Memory B cell (primary cell): ENCODE measurements at regions not wholly inside any gene's neighbourhood (a gene's known extent, or its start where the extent isn't known, plus 50 kb on each side); places are given as distances from the start of the nearest gene placed in this dataset.
A peak's percentile ranks its signal among the peaks of the same experiment; 100 is the strongest.
"Not testable (repeated sequence)": the region's sequence is repeated elsewhere in the genome, so short reads cannot be mapped to it uniquely, and the experiment has no call there.

ENCODE experiments used
- ATAC-seq: fragments of 150-1000 bp; cut with Tn5 transposase; 2 replicates; pipeline ENCODE4 v1.10.0; 2021; ENCODE audit warnings: low read depth, mild to moderate bottlenecking, moderate library complexity
- DNase-seq, 2 donors: peaks; one replicate each; pipeline ENCODE4 v3.0.0; 2022; ENCODE audit warnings: low spot score in 2 of 2
- H3K27ac Mint-ChIP-seq: one replicate; pipeline ENCODE4 v1.8.0; 2022; ENCODE audit warnings: mild to moderate bottlenecking, moderate library complexity, mixed read lengths
- H3K27me3 Mint-ChIP-seq: one replicate; pipeline ENCODE4 v1.8.0; 2022; ENCODE audit warnings: mixed read lengths
- H3K36me3 Mint-ChIP-seq: one replicate; pipeline ENCODE4 v1.8.0; 2022; ENCODE audit warnings: mild to moderate bottlenecking, mixed read lengths
- H3K4me1 Mint-ChIP-seq: one replicate; pipeline ENCODE4 v1.8.0; 2022; ENCODE audit warnings: mixed read lengths
- H3K4me3 Mint-ChIP-seq: one replicate; pipeline ENCODE4 v1.8.0; 2022; ENCODE audit warnings: mild to moderate bottlenecking, moderate library complexity, mixed read lengths
- H3K9me3 Mint-ChIP-seq: one replicate; pipeline ENCODE4 v1.8.0; 2022; ENCODE audit warnings: mixed read lengths

GRCh38 chr7:152594801-152595200 lies 81.1 kb downstream of the XRCC2 start:
- ATAC-seq (no peak), DNase-seq (no peak)
- no peak overlapping the region for H3K27ac Mint-ChIP-seq
- H3K9me3 Mint-ChIP-seq, result no peaks in the 10 kb centered on the region
- no peak overlapping the region for H3K4me3 Mint-ChIP-seq
- H3K27me3 Mint-ChIP-seq, result peaks cover 8% of the 10 kb centered on the region
- peaks cover 2% of the 10 kb centered on the region for H3K4me1 Mint-ChIP-seq
- no peaks in the 10 kb centered on the region for H3K36me3 Mint-ChIP-seq

GRCh38 chr7:152591976-152592375 lies 84.0 kb downstream of the XRCC2 start:
- Mint-ChIP-seq H3K27ac (no peak overlapping the region), H3K4me3 (no peak overlapping the region), H3K9me3 (peaks cover 2% of the 10 kb centered on the region), H3K36me3 (peaks cover 2% of the 10 kb centered on the region), H3K27me3 (peaks cover 3% of the 10 kb centered on the region), H3K4me1 (no peaks in the 10 kb centered on the region)
- ATAC-seq (no peak), DNase-seq (no peak)

- H3K27ac Mint-ChIP-seq, result no peak overlapping the region
- no peaks in the 10 kb centered on the region for H3K4me1 Mint-ChIP-seq
- no peak for ATAC-seq
- H3K27me3 Mint-ChIP-seq, result no peaks in the 10 kb centered on the region
- H3K9me3 Mint-ChIP-seq, result peaks cover 2% of the 10 kb centered on the region
- DNase-seq, result no peak
- peaks cover 2% of the 10 kb centered on the region for H3K36me3 Mint-ChIP-seq
- no peak overlapping the region for H3K4me3 Mint-ChIP-seq
Measured at GRCh38 chr7:152590481-152590880, 85.5 kb downstream of the XRCC2 start.

GRCh38 chr7:152589821-152590220 lies 86.1 kb downstream of the XRCC2 start:
- not testable (repeated sequence) for H3K27me3 Mint-ChIP-seq, H3K4me1 Mint-ChIP-seq, H3K36me3 Mint-ChIP-seq, H3K4me3 Mint-ChIP-seq, H3K27ac Mint-ChIP-seq, ATAC-seq, H3K9me3 Mint-ChIP-seq, DNase-seq

- no peak overlapping the region for H3K4me3 Mint-ChIP-seq
- no peak for DNase-seq
- peaks cover 2% of the 10 kb centered on the region for H3K36me3 Mint-ChIP-seq
Measured at GRCh38 chr7:152588350-152588749, 87.6 kb downstream of the XRCC2 start.

GRCh38 chr7:152587366-152587765 lies 88.6 kb downstream of the XRCC2 start:
- ATAC-seq, result no peak
- H3K4me1 Mint-ChIP-seq, result no peaks in the 10 kb centered on the region
- DNase-seq, result no peak
- no peak overlapping the region for H3K27ac Mint-ChIP-seq
- peaks cover 2% of the 10 kb centered on the region for H3K9me3 Mint-ChIP-seq
- H3K27me3 Mint-ChIP-seq, result no peaks in the 10 kb centered on the region
- H3K4me3 Mint-ChIP-seq, result no peak overlapping the region
- peaks cover 2% of the 10 kb centered on the region for H3K36me3 Mint-ChIP-seq

More at GRCh38 chr7:152588350-152588749, 87.6 kb downstream of the XRCC2 start:
- H3K27ac Mint-ChIP-seq, result no peak overlapping the region
- H3K27me3 Mint-ChIP-seq, result no peaks in the 10 kb centered on the region
- no peak for ATAC-seq
- no peaks in the 10 kb centered on the region for H3K4me1 Mint-ChIP-seq
- H3K9me3 Mint-ChIP-seq, result peaks cover 2% of the 10 kb centered on the region

- Mint-ChIP-seq H3K4me3 (no peak overlapping the region), H3K9me3 (peaks cover 2% of the 10 kb centered on the region), H3K36me3 (peaks cover 2% of the 10 kb centered on the region), H3K27me3 (peaks cover 3% of the 10 kb centered on the region), H3K4me1 (no peaks in the 10 kb centered on the region), H3K27ac (no peak overlapping the region)
- DNase-seq, result no peak
- no peak for ATAC-seq
Measured at GRCh38 chr7:152583006-152583405, 92.9 kb downstream of the XRCC2 start.

GRCh38 chr7:152579070-152579469 lies 96.9 kb downstream of the XRCC2 start:
- Mint-ChIP-seq H3K27ac (no peak overlapping the region), H3K36me3 (no peaks in the 10 kb centered on the region), H3K4me1 (peaks cover 4% of the 10 kb centered on the region), H3K4me3 (no peak overlapping the region), H3K27me3 (peaks cover 6% of the 10 kb centered on the region), H3K9me3 (no peaks in the 10 kb centered on the region)
- ATAC-seq (no peak), DNase-seq (no peak)

- ATAC-seq (no peak), DNase-seq (no peak)
- H3K27me3 Mint-ChIP-seq, result peaks cover 10% of the 10 kb centered on the region
- H3K27ac Mint-ChIP-seq, result no peak overlapping the region
- H3K36me3 Mint-ChIP-seq, result no peaks in the 10 kb centered on the region
- no peak overlapping the region for H3K4me3 Mint-ChIP-seq
- H3K4me1 Mint-ChIP-seq, result peaks cover 4% of the 10 kb centered on the region
- H3K9me3 Mint-ChIP-seq, result no peaks in the 10 kb centered on the region
Measured at GRCh38 chr7:152577339-152577738, 98.6 kb downstream of the XRCC2 start.

GRCh38 chr7:152574892-152575548 lies 100.9 kb downstream of the XRCC2 start:
- H3K27me3 Mint-ChIP-seq, result peaks cover 8% of the 10 kb centered on the region
- H3K4me3 Mint-ChIP-seq, result peak overlapping the region; percentile 59
- H3K4me1 Mint-ChIP-seq, result peaks cover 4% of the 10 kb centered on the region
- DNase-seq (no peak), ATAC-seq (peak; percentile 72)
- H3K36me3 Mint-ChIP-seq, result no peaks in the 10 kb centered on the region
- no peak overlapping the region for H3K27ac Mint-ChIP-seq
- H3K9me3 Mint-ChIP-seq, result no peaks in the 10 kb centered on the region

- not testable (repeated sequence) for ATAC-seq, DNase-seq, H3K4me1 Mint-ChIP-seq, H3K9me3 Mint-ChIP-seq, H3K27ac Mint-ChIP-seq, H3K4me3 Mint-ChIP-seq, H3K36me3 Mint-ChIP-seq, H3K27me3 Mint-ChIP-seq
Measured at GRCh38 chr7:152573186-152573585, 102.8 kb downstream of the XRCC2 start.

GRCh38 chr7:152572101-152572500 lies 103.8 kb downstream of the XRCC2 start:
- H3K4me3 Mint-ChIP-seq, result no peak overlapping the region
- no peaks in the 10 kb centered on the region for H3K9me3 Mint-ChIP-seq
- peaks cover 4% of the 10 kb centered on the region for H3K4me1 Mint-ChIP-seq
- ATAC-seq (no peak), DNase-seq (no peak)
- H3K36me3 Mint-ChIP-seq, result no peaks in the 10 kb centered on the region
- no peak overlapping the region for H3K27ac Mint-ChIP-seq
- H3K27me3 Mint-ChIP-seq, result peaks cover 7% of the 10 kb centered on the region

GRCh38 chr7:152571068-152571467 lies 104.9 kb downstream of the XRCC2 start:
- no peaks in the 10 kb centered on the region for H3K9me3 Mint-ChIP-seq
- no peaks in the 10 kb centered on the region for H3K36me3 Mint-ChIP-seq
- H3K27ac Mint-ChIP-seq, result no peak overlapping the region
- no peak for DNase-seq
- no peak for ATAC-seq
- H3K4me3 Mint-ChIP-seq, result no peak overlapping the region
- peaks cover 4% of the 10 kb centered on the region for H3K4me1 Mint-ChIP-seq
- H3K27me3 Mint-ChIP-seq, result peaks cover 9% of the 10 kb centered on the region

- no peak for ATAC-seq
- no peak overlapping the region for H3K27ac Mint-ChIP-seq
- DNase-seq, result no peak
- H3K9me3 Mint-ChIP-seq, result no peaks in the 10 kb centered on the region
- H3K4me1 Mint-ChIP-seq, result peaks cover 4% of the 10 kb centered on the region
- no peak overlapping the region for H3K4me3 Mint-ChIP-seq
- H3K27me3 Mint-ChIP-seq, result peaks cover 11% of the 10 kb centered on the region
- no peaks in the 10 kb centered on the region for H3K36me3 Mint-ChIP-seq
Measured at GRCh38 chr7:152568972-152569371, 107.0 kb downstream of the XRCC2 start.

GRCh38 chr7:152565731-152566130 lies 110.2 kb downstream of the XRCC2 start:
- H3K4me1 Mint-ChIP-seq, result peaks cover 4% of the 10 kb centered on the region
- DNase-seq, result no peak
- no peak for ATAC-seq
- peaks cover 9% of the 10 kb centered on the region for H3K27me3 Mint-ChIP-seq
- H3K27ac Mint-ChIP-seq, result no peak overlapping the region
- no peak overlapping the region for H3K4me3 Mint-ChIP-seq
- H3K36me3 Mint-ChIP-seq, result no peaks in the 10 kb centered on the region
- H3K9me3 Mint-ChIP-seq, result no peaks in the 10 kb centered on the region
